ENCODE measurements at regions not wholly inside any gene's neighbourhood (a gene's known extent, or its start where the extent isn't known, plus 50 kb on each side); places are given as distances from the start of the nearest gene placed in this dataset.

DNA sequence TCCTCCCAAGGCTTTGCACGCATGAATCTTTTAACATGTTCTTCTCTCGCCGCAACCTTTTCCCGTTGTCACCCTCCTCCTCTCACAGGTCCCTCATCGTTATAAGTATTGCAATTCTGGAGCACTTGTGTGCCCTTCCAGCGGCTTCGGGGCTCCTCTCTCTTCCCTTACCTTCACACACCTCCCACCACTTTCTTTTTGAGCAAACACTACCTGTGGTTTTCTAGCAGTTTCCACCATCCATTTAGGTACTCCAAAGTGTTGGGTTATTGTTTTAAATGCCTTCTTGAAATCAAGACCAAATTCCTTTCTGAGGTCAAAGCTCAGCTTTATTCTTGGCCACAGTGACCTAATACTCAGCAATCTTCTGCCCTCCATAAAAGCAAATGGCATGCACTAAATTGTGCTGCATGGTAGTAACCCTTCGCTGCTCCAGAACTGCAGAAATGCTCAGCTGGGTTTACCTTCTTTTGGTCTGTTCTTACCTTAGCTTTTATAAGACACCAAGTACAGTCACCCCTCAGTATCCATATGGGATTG lies 472.4 kb downstream of the SETD4 start:
- TF ChIP-seq, protein P1, sequence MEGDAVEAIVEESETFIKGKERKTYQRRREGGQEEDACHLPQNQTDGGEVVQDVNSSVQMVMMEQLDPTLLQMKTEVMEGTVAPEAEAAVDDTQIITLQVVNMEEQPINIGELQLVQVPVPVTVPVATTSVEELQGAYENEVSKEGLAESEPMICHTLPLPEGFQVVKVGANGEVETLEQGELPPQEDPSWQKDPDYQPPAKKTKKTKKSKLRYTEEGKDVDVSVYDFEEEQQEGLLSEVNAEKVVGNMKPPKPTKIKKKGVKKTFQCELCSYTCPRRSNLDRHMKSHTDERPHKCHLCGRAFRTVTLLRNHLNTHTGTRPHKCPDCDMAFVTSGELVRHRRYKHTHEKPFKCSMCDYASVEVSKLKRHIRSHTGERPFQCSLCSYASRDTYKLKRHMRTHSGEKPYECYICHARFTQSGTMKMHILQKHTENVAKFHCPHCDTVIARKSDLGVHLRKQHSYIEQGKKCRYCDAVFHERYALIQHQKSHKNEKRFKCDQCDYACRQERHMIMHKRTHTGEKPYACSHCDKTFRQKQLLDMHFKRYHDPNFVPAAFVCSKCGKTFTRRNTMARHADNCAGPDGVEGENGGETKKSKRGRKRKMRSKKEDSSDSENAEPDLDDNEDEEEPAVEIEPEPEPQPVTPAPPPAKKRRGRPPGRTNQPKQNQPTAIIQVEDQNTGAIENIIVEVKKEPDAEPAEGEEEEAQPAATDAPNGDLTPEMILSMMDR (IDR thresholded peaks at IDR 0.05 in 8 of 11, conservative IDR thresholded peaks at IDR 0.05 in 3 of 11) = no peak
- TF ChIP-seq POLR2AphosphoS5 (IDR thresholded peaks at IDR 0.05) = no peak

Data from spleen (tissue), 7 donors.